GM03348 (cell line): ENCODE measurements at regions not wholly inside any gene's neighbourhood (a gene's known extent, or its start where the extent isn't known, plus 50 kb on each side); places are given as distances from the start of the nearest gene placed in this dataset.
"Not testable (repeated sequence)": the region's sequence is repeated elsewhere in the genome, so short reads cannot be mapped to it uniquely, and the experiment has no call there.

Experiments
- DNase-seq: peaks from one replicate; pipeline ENCODE4 v3.0.0; 2012; ENCODE audit warnings: low spot score

DNA sequence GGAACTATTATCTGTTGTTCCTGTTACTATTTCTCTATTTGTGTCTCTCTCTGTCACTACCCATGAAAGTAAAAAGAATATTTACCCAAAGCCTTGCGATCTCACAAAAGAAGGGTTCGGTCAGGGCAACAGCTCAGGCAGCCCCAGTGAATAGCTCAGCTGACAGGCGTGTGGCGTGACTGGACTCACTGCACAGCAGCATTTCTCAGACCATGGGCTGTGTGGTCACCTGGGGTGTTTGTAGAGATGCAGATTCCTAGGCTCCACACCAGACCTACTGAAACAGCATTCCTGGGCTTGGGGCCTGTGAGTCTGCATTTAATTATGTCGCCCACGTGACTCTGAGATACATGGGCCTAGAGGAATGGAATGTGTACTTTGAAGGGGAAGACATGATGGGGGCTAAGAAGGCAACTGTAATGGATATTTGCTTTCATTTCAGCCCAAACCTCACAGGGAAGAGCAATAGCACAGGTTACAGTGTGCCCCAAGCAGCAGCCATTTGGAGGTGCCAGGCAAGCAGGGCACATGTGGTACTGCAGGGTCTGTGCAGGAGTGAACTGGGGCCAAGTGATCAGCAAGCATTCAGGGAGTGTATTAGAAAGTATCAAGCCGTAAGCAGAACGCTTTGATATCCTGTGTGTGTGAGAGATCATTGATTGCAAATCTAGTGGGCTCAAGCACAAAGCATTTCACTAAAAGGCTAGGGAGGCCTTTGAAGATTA, 90.4 kb upstream of the RBMS1 start:
- no peak for DNase-seq

DNA sequence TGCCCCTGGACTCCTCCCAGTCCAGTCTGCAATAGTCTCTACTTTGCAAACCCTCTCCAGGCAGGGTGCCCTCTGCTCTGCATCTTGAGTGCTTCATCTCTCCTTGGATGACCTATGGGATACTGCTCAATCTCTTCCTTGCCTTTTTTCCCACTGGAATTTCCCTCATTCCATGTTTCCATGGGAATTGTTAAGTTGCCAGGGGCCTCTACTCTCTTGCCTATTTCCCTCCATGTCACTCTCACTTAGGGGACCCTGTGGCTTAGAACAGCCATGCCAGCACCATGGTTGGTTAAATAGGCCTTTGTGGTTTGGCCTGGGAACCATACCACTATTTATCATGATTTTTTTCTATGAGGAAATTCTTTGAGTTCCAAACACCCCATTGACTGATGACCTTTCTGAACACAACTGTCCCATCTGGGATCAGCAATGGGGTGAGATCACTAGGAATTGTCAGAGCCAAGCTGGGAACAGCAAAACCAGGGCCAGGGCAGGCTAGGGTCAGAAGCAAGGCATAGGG, 91.4 kb upstream of the RBMS1 start:
- peak; percentile 58 for DNase-seq

DNA sequence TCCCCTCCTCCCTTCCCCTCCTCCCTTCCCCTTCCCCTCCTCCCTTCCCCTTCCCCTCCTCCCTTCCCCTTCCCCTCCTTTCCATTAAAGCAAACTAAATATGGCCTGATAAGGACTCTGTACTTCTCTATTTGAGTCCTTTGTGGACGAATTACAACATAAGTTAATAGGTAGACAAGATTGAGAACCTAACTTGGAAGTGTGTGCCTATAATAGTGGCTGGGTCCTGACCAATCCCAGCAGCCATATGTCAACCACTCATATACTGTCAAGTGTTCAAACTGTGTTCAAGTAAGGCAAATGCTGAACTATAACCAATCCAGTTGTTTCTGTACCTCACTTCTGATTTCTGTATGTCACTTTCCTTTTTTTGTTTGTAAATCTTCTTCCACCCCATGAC, 97.1 kb upstream of the RBMS1 start:
- DNase-seq: no peak

DNA sequence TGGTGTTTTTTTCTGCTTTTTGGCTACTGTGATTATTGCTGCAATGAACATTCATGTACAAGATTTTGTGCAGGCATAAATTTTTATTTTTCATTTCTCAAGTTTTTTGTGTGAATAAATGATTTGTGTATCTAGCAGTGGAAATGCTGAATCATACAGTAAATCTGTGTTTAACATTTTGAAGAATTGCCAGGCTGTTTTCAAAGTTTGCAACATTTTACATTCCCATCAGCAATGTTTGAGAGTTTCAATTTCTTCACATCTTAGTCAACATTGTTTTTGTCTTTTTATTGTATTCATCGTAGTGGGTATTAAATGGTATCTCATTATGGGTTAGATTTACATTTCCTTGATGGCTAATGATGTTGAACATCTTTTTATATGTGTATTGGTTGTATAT, 98.8 kb upstream of the RBMS1 start:
- no peak for DNase-seq

DNA sequence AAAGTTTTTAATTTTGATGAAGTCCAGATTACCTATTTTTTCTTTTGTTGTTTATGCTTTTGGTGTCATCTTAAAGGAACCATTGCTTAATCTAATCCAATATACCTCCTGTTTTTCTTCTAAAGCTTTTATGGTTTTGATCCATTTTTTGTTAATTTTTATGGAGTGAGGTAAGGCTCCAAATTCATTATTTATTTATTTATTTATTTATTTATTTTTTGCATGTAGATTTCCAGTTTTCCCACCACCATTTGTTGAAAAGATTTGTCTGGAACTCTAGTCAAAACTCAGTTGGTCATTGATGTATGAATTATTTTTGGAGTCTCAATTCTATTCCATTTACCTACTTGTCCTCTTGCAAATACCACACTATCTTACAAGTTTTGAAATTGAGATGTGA, 99.4 kb upstream of the RBMS1 start:
- no peak for DNase-seq

DNA sequence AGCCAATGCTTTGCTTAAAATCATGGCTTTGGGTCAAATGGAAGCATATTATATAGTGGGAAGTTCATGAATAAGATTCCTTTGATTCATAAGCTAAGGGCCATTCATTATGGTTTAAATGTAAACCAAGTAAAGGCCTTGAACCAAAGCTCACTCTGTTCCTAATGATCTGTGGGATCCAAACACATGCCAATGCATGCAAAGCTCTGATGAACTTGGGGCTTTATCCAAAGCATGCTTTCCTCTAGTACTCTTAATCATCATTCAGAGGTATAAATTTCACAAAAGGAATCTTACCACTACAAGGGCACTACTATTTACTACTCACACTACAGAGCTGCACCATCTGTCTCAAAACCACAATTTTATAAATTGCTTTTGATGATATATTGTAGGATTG, 102.8 kb upstream of the RBMS1 start:
- DNase-seq: no peak

DNA sequence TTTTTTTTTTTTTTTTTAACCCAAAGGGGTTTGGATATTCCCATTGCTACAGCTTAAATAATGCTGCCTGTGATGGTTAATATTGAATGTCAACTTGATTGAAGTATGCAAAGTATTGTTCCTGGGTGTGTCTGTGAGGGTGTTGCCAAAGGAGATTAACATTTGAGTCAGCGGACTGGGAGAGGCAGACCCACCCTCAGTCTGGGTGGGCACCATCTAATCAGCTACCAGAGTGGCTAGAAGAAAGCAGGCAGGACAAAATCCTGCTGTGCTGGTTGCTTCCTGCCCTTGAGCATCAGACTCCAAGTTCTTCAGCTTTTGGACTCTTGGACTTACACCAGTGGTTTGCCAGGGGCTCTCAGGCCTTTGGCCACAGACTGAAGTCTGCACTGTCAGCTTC, 106.8 kb upstream of the RBMS1 start:
- not testable (repeated sequence) for DNase-seq

DNA sequence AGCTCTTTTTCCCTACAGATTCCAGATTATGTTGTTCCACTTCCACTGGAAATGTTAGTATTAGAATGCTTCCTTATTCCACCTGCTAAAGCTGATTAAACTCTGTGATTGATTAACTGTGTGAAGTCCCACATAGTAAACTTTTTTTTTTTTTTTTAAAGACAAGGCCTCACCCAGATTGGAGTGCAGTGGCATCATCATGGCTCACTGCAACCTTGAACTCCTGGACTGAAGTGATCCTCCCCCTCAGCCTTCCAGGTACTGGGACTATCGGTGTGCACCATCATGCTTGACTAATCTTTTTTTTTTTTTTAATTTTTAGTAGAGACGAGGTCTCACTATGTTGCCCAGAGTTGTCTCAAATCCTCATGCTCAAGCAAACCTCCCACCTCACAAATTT, 108.5 kb upstream of the RBMS1 start:
- DNase-seq: no peak

DNA sequence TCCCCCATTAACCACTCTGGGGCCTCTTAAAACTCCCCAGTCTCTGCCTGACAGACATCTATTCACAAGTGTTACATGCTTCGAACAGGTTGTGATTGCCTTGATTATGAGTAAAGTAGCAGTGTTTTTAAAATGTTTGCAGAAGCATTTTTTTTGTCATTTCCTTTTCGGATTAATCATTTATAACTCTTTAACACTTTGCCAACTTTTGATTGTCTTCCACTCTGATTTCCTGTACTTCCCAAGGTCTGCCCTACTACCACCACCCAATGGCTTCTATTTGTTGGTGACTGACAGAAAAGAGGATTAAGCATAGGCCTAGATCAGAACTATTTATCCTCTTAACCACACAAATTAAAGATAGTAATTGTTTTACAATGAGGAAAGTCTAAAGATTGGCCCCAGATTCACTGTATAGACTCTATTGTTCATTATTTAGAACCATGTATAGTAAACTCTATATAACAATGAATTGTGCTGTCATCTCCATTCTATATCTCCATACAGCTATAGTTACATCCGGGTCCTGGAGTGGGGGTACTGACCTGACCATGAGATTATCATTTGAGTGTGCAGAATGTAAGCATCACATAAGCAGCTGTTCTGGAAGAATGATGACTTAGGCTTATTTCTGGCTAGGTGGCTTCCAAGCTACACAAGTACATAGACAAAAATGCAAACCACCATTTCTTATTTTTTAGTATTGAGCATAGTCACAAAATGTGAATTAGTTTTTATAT, 110.3 kb upstream of the RBMS1 start:
- no peak for DNase-seq

DNA sequence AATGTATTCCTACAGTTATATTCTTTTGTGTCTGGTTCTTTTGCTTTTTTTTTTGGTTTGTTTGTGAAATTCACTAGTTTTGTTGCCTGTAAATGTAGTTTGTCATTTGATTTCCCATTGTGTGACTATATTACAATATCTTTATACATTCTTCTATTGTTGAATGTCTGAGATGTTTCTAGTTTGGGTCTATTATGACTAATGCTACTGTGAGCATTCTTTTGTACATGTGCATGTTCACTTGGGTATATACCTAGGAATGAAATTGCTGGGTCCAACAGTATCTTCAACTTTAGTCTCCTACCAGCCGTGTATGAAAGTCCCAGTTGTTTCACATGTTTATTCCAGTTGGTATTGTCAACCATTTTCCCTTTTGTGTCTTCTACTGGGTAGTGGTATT, 112.7 kb upstream of the RBMS1 start:
- DNase-seq: no peak

DNA sequence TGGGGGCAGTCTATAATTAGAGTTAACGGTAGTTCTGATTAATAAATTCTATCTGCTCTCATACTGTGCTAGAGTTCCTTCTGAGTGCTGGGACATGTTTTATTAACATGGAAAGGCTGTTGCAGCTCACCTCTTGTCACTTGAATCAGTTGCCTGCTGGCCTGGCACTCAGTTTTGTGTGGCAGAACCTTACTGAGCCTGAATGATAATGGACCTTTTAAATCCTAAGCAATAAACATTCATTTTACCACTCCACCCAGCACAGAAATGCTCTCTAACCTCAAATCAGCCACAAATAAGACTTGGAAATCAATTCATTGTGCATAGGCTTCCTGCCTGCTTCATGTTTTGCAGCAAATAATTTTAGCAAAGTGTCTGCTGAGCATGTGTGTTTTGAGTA, 115.0 kb upstream of the RBMS1 start:
- no peak for DNase-seq

DNA sequence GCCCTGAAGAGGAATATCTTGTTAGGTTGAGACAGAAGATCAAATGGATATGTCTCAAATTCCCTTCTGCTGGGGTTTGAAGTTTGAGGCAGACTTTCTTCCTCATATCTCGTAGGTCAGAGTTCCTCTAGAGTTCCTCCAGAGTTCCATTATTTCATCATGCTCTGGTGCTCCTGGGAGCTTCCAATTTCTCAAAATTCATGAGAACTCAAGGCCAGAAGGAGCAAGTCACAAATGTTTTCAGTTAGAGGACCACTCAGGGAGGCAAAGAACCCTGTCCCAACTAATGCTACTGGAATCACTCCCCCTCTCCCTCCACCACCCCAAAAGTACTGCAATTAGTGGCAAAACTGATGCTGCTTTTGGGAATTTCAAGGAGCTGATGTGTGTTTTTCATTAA, 115.7 kb upstream of the RBMS1 start:
- no peak for DNase-seq

DNA sequence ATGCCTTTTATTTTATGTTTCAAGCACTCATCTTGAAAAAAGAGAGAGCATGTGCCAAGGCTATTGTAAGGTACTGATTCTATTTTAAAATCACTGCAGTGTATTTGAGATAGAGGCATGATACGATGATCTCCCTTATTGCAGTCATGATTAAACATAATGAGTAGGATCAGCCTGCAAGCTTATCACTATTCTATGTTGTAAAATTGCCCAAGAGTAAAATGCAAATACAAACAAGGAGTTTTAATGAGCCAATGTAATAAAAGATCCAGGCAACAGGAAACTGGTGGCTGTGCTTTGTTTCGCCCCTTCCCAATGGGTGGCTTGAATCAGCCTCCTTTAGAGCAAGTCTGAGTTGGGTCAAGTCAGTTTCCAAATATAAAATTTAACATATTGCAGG, 116.4 kb upstream of the RBMS1 start:
- no peak for DNase-seq

DNA sequence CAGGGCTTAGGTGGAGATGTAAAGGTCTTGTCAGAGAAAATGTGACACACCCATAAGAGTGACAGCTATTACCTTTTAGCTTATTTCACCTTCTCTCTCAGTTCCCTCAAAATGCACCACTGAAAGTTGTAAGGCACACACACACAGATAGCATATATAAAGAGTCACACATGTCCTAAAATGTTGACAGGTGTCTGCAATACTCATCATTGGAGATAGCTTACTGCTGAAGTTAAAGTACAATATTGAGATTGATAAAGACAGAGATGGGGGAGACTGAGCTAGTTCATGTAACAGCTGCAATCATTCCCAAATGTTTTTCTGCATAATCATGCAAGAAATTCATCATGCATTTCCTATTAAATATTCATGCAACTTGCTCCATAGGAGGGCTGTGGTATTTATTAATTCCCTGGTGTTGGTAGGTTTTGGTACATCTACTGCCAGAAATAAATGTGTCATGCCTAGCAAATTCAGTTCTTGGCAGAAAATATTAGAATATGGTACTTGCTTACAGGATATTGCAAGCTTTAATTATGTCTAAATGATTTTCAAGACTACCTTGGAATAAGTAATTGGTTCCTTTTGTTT, 118.8 kb upstream of the RBMS1 start:
- peak; percentile 21 for DNase-seq

DNA sequence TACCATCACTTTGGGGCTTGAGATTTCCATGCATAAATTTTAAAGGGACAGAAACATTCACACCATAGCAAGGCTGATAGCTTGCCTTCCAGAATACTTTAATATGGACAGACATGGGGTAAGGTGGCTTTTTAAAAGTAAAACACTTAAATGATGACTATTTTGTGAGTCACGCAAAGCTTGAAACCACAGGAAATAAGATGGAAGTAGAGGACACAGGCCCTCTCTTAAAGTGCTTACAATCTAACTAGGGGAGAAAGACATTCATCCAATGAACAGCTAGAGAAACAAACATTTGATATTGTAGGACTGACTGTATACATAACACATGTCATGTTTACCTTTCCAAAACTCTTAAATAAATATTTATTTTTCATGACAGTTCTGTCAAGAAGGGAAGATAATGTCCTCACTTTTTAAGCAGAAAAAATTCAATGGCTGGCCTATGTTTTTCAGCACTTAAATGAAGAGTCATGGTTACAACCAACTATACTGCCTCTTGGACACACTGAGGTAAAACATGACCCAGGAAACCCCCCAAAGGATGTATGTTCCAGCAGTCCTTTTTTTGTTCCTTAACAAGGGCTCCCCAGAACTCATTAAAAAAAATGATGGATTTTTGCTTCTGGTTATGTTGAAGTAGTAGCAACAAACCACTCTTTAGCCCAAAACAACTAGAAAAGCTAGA, 120.0 kb upstream of the RBMS1 start:
- peak; percentile 20 for DNase-seq

DNA sequence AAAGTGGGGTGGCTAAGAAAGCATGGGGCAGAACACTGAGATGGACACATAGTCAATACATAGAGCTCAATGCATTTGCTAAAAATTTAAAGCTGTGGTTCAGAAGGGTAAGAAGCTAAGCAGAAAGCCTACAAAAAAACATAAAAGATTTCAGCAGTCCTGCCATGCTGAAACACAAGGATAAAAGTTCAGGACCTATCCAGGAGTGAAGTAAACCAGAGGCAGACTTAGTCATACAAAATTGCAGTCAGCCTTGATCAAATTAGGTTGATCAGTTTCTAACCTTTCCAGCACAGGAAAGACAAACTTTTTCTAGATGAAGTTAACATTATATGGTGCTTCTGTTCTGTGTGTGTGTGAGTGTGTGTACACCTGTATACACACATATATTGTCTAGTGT, 120.8 kb upstream of the RBMS1 start:
- no peak for DNase-seq

DNA sequence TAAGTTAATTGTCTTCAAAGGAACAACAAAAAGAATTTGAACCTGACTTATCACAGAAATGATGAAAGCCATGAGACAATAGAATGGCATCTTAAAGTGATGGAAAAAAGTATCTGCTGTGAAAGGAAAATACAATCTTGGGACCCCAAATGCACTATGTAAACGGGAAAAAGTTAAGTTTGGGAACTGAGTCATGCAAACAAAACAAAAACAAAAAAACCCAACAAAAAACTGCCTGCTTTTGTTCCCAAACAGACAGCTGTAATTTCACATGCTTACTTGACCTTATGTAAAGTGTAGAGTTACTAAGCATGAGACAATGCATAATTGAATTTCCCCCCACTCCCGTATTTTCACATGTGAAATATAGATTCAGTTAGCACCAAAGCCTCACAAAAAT, 122.1 kb upstream of the RBMS1 start:
- no peak for DNase-seq

DNA sequence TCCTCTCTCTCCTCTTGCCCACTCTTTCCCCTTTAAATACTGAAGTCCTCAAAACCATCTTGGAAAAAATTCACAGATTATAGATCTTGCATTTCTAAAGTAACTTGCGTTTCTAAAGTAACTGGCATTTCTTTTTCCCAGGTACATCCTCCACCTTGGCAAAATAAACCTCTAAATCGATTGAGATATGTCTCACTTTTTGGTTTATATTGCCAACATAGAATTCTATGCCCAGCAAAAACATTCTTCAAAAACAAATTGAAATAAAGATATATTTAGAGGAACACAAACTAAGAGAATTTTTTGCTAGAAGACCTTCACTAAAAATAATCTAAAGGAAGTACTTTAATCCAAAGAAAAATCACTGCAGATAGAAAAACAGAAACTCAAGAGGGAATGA, 122.5 kb upstream of the RBMS1 start:
- no peak for DNase-seq

DNA sequence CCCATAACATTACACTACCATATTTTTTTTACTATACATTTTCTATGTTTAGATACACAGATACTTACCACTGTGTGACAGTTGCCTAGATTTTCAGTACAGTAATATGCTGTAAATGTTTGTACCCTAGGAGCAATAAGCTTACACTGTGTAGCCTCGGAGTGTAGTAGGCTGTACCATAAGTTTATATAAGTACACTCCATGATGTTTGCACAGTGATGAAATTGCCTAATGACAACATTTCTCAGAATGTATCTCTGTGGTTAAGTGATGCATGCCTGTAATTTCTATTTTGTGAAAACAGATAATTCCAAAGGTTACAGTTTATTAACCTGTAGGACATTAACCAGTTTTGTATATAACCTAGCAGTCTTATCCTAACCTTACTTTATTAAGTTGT, 128.1 kb upstream of the RBMS1 start:
- no peak for DNase-seq

DNA sequence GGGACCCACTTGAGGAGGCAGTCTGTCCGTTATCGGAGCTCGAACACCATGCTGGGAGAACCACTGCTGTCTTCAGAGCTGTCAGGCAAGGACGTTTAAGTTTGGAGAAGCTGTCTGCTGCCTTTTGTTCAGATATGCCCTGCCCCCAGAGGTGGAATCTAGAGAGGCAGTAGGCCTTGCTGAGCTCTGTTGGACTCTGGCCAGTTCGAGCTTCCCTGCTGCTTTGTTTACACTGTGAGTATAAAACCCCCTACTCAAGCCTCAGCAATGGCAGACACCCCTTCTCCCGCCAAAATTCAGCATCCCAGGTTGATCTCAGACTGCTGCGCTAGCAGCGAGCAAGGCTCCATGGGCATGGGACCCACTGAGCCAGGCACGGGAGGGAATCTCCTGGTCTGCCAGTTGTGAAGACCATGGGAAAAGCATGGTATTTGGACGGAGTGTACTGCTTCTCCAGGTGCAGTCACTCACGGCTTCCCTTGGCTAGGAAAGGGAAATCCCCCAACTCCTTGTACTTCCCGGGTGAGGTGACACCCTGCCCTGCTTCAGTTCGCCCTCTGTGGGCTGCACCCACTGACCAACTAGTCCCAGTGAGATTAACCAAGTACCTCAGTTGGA, 134.5 kb upstream of the RBMS1 start:
- DNase-seq: not testable (repeated sequence)

DNA sequence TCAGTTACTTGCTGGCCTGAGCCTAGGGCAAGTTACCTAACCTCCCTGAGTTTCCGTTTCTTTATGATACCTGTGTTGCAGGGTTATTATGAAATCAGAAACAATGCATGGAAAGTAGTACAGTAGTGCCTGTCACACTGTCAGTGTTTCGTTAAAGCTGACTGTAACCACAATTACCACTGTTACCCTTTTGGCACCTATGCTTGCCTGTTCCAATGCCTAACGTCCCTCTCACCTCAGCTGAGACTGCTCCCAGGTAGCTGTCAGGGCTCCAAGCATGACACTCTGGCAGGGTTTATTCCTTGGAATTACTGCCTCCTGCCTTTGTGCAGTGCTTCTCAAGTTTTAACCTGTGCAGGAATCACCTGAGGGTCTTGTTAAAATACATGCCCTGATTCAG, 135.2 kb upstream of the RBMS1 start:
- DNase-seq: no peak
